ENCODE measurements at regions not wholly inside any gene's neighbourhood (a gene's known extent, or its start where the extent isn't known, plus 50 kb on each side); places are given as distances from the start of the nearest gene placed in this dataset.

GRCh38 chr18:51417643-51418483, 220.4 kb upstream of the MEX3C start (continued):
- TF ChIP-seq CSRNP3 (CRISPR knock-in tag; IDR thresholded peaks at IDR 0.05), result no peak

- ATAC-seq, result no peak
- TF ChIP-seq ZNF70 (CRISPR knock-in tag; IDR thresholded peaks at IDR 0.05) (no peak), PPARA (CRISPR knock-in tag; IDR thresholded peaks at IDR 0.05; ENCODE audit: borderline replicate concordance) (no peak), ZNF565 (CRISPR knock-in tag; conservative IDR thresholded peaks at IDR 0.05; ENCODE audit: low read depth) (no peak), BACH2 (CRISPR knock-in tag; IDR thresholded peaks at IDR 0.05; ENCODE audit: borderline replicate concordance) (no peak), ARNTL (CRISPR knock-in tag; IDR thresholded peaks at IDR 0.05; ENCODE audit: borderline replicate concordance, low read depth) (no peak)
Observed at GRCh38 chr18:51425475-51425874, 228.0 kb upstream of the MEX3C start.

- ATAC-seq, result no peak
- no peak for TF ChIP-seq TOX (CRISPR knock-in tag; IDR thresholded peaks at IDR 0.05; ENCODE audit: borderline replicate concordance)
Observed at GRCh38 chr18:51425889-51426288, 228.4 kb upstream of the MEX3C start.

GRCh38 chr18:51426996-51427395, 229.5 kb upstream of the MEX3C start:
- no peak for TF ChIP-seq ZNF565 (CRISPR knock-in tag; conservative IDR thresholded peaks at IDR 0.05; ENCODE audit: low read depth)
- TF ChIP-seq SNAI2 (CRISPR knock-in tag; IDR thresholded peaks at IDR 0.05), result no peak
- TF ChIP-seq ZNF8 (CRISPR knock-in tag; IDR thresholded peaks at IDR 0.05), result no peak
- no peak for TF ChIP-seq OSR1 (CRISPR knock-in tag; IDR thresholded peaks at IDR 0.05)
- no peak for TF ChIP-seq ZFP30 (CRISPR knock-in tag; IDR thresholded peaks at IDR 0.05)
- no peak for TF ChIP-seq PPARA (CRISPR knock-in tag; IDR thresholded peaks at IDR 0.05; ENCODE audit: borderline replicate concordance)
- no peak for TF ChIP-seq PATZ1 (CRISPR knock-in tag; IDR thresholded peaks at IDR 0.05; ENCODE audit: borderline replicate concordance)
- no peak for TF ChIP-seq CREB5 (CRISPR knock-in tag; IDR thresholded peaks at IDR 0.05; ENCODE audit: low read depth)
- TF ChIP-seq CSRNP3 (CRISPR knock-in tag; IDR thresholded peaks at IDR 0.05), result no peak
- no peak for TF ChIP-seq BACH2 (CRISPR knock-in tag; IDR thresholded peaks at IDR 0.05; ENCODE audit: borderline replicate concordance)
- no peak for TF ChIP-seq TCF4 (CRISPR knock-in tag; IDR thresholded peaks at IDR 0.05; ENCODE audit: borderline replicate concordance)
- no peak for TF ChIP-seq TOX (CRISPR knock-in tag; IDR thresholded peaks at IDR 0.05; ENCODE audit: borderline replicate concordance)
- TF ChIP-seq POU6F1 (CRISPR knock-in tag; IDR thresholded peaks at IDR 0.05; ENCODE audit: borderline replicate concordance, low read depth), result no peak
- TF ChIP-seq ISL1 (CRISPR knock-in tag; IDR thresholded peaks at IDR 0.05), result no peak
- no peak for ATAC-seq

GRCh38 chr18:51429644-51430043, 232.2 kb upstream of the MEX3C start:
- no peak for ATAC-seq
- no peak for TF ChIP-seq POU6F1 (CRISPR knock-in tag; IDR thresholded peaks at IDR 0.05; ENCODE audit: borderline replicate concordance, low read depth)
- TF ChIP-seq RARB (CRISPR knock-in tag; IDR thresholded peaks at IDR 0.05), result no peak
- TF ChIP-seq ZNF565 (CRISPR knock-in tag; conservative IDR thresholded peaks at IDR 0.05; ENCODE audit: low read depth), result no peak
- no peak for TF ChIP-seq CSRNP3 (CRISPR knock-in tag; IDR thresholded peaks at IDR 0.05)
- no peak for TF ChIP-seq PATZ1 (CRISPR knock-in tag; IDR thresholded peaks at IDR 0.05; ENCODE audit: borderline replicate concordance)
- no peak for TF ChIP-seq ZNF8 (CRISPR knock-in tag; IDR thresholded peaks at IDR 0.05)
- TF ChIP-seq ZNF70 (CRISPR knock-in tag; IDR thresholded peaks at IDR 0.05), result no peak
- no peak for TF ChIP-seq TOX (CRISPR knock-in tag; IDR thresholded peaks at IDR 0.05; ENCODE audit: borderline replicate concordance)
- no peak for TF ChIP-seq ZC3H10 (CRISPR knock-in tag; IDR thresholded peaks at IDR 0.05)
- TF ChIP-seq ZFP3 (CRISPR knock-in tag; IDR thresholded peaks at IDR 0.05), result no peak

All from SK-N-SH treated with all-trans-retinoic acid at 6 μM for 48 hours (cell line).